Muscle layer of duodenum (tissue), 2 donors: ENCODE measurements at regions not wholly inside any gene's neighbourhood (a gene's known extent, or its start where the extent isn't known, plus 50 kb on each side); places are given as distances from the start of the nearest gene placed in this dataset.

Experiments used
- H3K27ac ChIP-seq: one replicate; pipeline ENCODE4 v1.7.0; 2013; ENCODE audit warnings: mild to moderate bottlenecking, low read length
- H3K27me3 ChIP-seq: one replicate; pipeline ENCODE4 v1.7.0; 2013; ENCODE audit warnings: low read depth, mild to moderate bottlenecking, control low read depth, low read length
- H3K36me3 ChIP-seq, 2 donors: one replicate each; pipeline ENCODE4 v1.7.0; 2013; ENCODE audit warnings: low read length in 2 of 2, control low read depth in 1 of 2, mild to moderate bottlenecking in 1 of 2; ENCODE audit not compliant: insufficient read depth in 2 of 2, control insufficient read depth in 1 of 2
- H3K4me1 ChIP-seq, 2 donors: one replicate each; pipeline ENCODE4 v1.7.0; 2013; ENCODE audit warnings: low read length in 2 of 2, mild to moderate bottlenecking in 2 of 2, control low read depth in 1 of 2, moderate library complexity in 1 of 2; ENCODE audit not compliant: insufficient read depth in 2 of 2, control insufficient read depth in 1 of 2
- H3K4me3 ChIP-seq, 2 donors: one replicate each; pipeline ENCODE4 v1.7.0; 2013; ENCODE audit warnings: low read length in 2 of 2, low read depth in 1 of 2, mild to moderate bottlenecking in 1 of 2
- H3K9me3 ChIP-seq, 2 donors: one replicate each; pipeline ENCODE4 v1.7.0; 2013; ENCODE audit warnings: low read length in 2 of 2, control low read depth in 1 of 2, mild to moderate bottlenecking in 1 of 2; ENCODE audit not compliant: control insufficient read depth in 1 of 2
- donor health status: healthy.

DNA sequence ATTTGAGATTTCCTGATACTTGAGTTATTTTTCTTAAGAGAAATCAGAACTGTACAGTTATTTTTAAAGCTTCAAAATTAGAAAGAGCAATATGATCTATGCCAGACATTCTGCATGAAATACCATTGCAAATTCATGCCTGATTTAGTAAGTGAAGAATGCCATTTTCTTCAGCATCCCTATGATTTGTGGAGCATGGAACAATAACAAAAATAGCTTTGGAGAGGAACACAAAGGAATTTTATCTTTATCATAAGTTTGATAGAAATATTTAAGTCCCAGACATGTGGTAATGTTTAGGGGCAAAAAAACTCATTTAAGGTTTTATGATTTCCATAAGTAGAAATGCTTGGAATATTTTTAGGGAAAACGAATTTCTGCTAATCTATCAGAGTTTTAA is 1863.4 kb downstream of the EFNA5 start:
- peaks cover 0 to 3% of the 10 kb centered on the region in 2 donors for H3K9me3 ChIP-seq
- H3K27me3 ChIP-seq: no peaks in the 10 kb centered on the region
- H3K36me3 ChIP-seq: no peaks in the 10 kb centered on the region
- H3K4me1 ChIP-seq: no peaks in the 10 kb centered on the region
- no peak overlapping the region for H3K27ac ChIP-seq
- H3K4me3 ChIP-seq: no peak overlapping the region

DNA sequence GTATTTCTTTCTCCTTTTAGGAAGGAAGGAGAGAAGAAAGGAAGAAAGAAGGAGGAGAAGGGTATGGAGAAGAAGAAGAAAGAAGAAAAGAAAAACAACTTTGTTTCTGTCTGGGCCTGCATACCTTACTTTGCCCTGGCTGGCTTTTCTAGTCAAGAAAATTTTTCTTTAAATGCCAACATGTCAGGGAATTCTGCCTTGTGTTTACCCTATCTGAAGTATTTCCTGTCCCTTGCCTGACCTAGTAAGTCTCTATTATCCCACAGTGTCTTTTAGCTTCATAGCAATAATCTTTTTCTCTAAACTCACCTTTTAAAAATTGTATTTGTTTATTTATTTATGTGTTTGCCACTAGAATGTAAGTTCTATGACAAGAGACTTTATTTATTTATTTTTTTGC is 1864.1 kb downstream of the EFNA5 start:
- Histone ChIP-seq H3K4me3 (no peak overlapping the region), H3K36me3 (no peaks in the 10 kb centered on the region), H3K9me3 (peaks cover 0 to 3% of the 10 kb centered on the region in 2 donors), H3K4me1 (no peaks in the 10 kb centered on the region), H3K27me3 (no peaks in the 10 kb centered on the region), H3K27ac (no peak overlapping the region)

DNA sequence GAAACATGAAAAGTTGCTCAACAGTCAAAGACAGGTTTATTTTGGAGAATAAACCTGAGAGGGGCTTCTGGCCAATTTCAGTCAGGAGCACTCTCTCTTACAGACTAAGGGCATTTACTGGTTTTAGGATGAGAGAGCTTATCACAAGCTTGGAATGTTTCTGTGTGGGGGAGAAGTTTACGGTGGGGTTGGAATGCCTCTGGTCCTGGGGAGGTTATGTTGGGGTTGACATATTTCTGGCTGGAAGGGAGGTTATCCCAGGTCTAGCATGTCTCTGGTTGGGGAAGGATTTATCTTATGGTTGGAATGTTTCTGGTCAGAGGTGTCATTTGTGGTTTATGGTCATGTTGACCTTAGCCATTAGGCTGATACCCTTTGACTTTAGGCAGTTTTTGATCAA is 1867.3 kb downstream of the EFNA5 start:
- Histone ChIP-seq H3K27me3 (no peaks in the 10 kb centered on the region), H3K4me3 (no peak overlapping the region), H3K36me3 (no peaks in the 10 kb centered on the region), H3K27ac (no peak overlapping the region), H3K9me3 (peaks cover 0 to 3% of the 10 kb centered on the region in 2 donors), H3K4me1 (no peaks in the 10 kb centered on the region)

DNA sequence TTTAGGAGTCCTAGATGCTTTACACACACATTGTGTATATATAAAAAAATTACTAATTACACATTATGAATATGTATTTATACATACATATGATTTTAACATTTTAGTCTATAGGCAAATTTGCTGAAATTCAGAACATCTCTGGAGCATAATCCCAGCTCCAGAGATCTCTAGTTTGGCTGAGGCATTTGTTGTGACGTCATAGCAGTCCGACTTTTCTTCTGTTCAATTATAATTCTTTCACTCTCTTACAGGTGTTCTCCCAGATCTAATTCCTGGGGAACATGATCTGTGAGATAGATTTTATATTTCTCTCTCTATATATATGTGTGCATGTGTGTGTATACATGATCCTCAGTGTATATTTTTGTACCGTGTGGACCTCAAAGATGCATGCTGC is 1876.2 kb downstream of the EFNA5 start:
- Histone ChIP-seq H3K36me3 (no peaks in the 10 kb centered on the region), H3K27ac (no peak overlapping the region), H3K27me3 (no peaks in the 10 kb centered on the region), H3K9me3 (no peaks in the 10 kb centered on the region), H3K4me3 (no peak overlapping the region), H3K4me1 (no peaks in the 10 kb centered on the region)

DNA sequence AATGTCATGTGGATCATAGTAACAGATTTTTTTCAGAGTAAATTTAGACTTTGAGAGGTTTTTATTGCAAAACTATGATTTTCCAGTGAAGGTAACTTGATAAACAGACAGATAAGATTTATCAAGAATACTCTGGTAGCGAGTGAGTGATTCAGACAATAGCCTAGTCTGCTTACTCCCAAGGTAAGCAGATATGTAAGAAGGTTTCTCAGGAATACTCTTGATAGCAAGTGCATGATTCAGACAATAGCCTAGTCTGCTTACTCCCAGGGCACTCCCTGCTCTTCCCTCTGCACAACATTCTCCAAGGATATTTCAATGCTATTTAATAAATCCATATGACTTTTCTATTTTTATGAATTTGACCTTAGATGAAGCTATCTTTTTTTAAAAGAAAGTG is 1881.5 kb downstream of the EFNA5 start:
- Histone ChIP-seq H3K9me3 (no peaks in the 10 kb centered on the region), H3K4me1 (no peaks in the 10 kb centered on the region), H3K4me3 (no peak overlapping the region), H3K27ac (no peak overlapping the region), H3K27me3 (no peaks in the 10 kb centered on the region), H3K36me3 (no peaks in the 10 kb centered on the region)

DNA sequence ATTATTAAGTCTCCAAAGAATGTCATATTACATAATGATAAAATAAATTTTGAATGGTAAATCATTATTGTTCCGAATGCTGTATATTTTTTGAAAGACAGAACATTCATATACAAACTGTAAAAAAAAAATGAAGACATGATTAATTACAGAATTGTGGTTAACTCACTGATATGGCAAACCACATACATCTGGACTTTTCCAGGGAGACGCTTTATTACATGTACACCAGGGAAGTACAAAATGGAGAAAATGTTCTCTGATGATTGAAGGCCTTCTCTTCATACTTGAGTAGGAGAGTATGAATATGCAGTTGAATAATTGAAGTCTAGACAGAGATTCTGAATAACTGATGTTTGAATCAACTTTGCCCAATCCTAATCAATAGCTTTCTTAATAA is 1886.9 kb downstream of the EFNA5 start:
- no peak overlapping the region for H3K27ac ChIP-seq
- H3K9me3 ChIP-seq: no peaks in the 10 kb centered on the region
- no peaks in the 10 kb centered on the region for H3K36me3 ChIP-seq
- no peaks in the 10 kb centered on the region for H3K4me1 ChIP-seq
- H3K27me3 ChIP-seq: no peaks in the 10 kb centered on the region
- no peak overlapping the region for H3K4me3 ChIP-seq

DNA sequence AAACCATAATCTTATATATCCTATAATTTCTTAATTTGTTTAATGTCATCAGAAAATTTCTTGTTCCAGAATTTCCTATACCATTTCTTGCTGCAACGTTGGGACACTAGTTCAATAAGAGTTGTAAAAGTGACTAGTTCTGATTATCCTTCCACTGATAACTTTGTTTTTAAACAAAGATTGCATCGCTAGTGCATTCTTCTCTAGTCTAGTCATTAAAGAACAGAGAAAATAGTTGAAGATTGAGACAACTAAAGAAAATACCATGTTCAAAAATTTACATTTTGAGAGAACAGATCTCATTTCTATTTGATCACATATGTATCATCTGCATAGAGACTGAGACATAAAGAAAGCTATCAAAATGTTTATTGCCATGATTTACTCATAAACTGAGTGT is 1888.2 kb downstream of the EFNA5 start:
- no peaks in the 10 kb centered on the region for H3K27me3 ChIP-seq
- H3K36me3 ChIP-seq: no peaks in the 10 kb centered on the region
- no peaks in the 10 kb centered on the region for H3K4me1 ChIP-seq
- H3K9me3 ChIP-seq: no peaks in the 10 kb centered on the region
- H3K27ac ChIP-seq: no peak overlapping the region
- no peak overlapping the region for H3K4me3 ChIP-seq

DNA sequence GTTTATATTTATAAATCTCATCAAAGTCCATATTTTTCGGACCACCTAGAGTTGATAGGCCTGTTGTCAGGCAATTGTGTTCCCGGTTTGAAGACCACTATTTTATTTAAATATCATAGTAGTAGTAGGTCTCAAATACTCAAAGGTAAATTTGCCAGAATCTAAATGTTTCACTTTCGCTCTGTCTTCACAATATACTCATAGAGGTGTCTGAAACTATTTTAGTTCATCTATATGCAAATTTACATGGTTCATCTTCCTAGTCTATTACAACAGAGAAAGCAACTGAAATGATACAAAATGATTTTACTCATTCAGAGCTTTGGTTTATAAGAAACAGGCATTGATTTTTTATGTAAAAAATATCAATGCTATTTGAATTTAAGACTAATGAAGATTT is 1897.5 kb downstream of the EFNA5 start:
- Histone ChIP-seq H3K9me3 (no peaks in the 10 kb centered on the region), H3K4me1 (no peaks in the 10 kb centered on the region), H3K27ac (no peak overlapping the region), H3K27me3 (no peaks in the 10 kb centered on the region), H3K4me3 (no peak overlapping the region), H3K36me3 (no peaks in the 10 kb centered on the region)

DNA sequence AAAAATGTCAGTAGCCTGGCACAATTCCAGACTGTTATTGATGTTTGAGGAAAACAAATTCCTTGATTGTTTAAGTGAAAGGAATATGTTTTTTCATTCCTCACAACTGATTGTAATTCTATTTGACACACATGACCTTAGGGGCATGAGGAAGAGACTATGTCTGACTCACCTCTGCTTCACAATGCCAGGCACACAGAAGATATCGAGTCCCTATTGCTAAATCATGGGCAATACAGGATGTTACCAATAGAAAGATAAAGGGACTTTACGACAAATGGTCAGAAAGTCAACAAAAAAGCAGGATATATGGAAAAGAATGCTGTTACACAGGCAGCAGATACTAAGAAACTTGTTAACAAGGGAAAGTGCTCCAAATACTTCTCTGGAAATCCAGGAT is 1903.5 kb downstream of the EFNA5 start:
- Histone ChIP-seq H3K4me1 (no peaks in the 10 kb centered on the region), H3K9me3 (peaks cover 0 to 4% of the 10 kb centered on the region in 2 donors), H3K36me3 (no peaks in the 10 kb centered on the region), H3K4me3 (no peak overlapping the region), H3K27ac (no peak overlapping the region), H3K27me3 (no peaks in the 10 kb centered on the region)

DNA sequence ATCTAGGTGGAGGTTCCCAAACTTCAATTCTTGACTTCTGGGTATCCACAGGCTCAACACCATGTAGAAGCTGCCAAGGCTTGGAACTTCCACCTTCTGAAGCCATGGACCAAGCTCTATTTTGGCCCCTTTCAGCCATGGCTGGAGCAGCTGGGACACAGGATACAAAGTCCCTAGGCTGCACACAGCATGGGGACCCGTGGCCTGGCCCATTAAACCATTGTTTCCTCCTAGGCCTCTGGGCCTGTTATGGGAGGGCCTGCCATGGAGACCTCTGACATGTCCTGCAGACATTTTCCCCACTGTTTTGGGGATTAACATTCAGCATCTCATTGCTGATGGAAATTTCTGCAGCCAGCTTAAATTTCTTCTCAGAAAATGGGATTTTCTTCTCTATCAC is 1908.0 kb downstream of the EFNA5 start:
- no peaks in the 10 kb centered on the region for H3K4me1 ChIP-seq
- H3K9me3 ChIP-seq: peaks cover 0 to 26% of the 10 kb centered on the region in 2 donors
- no peaks in the 10 kb centered on the region for H3K36me3 ChIP-seq
- no peak overlapping the region for H3K4me3 ChIP-seq
- H3K27ac ChIP-seq: no peak overlapping the region
- H3K27me3 ChIP-seq: no peaks in the 10 kb centered on the region

DNA sequence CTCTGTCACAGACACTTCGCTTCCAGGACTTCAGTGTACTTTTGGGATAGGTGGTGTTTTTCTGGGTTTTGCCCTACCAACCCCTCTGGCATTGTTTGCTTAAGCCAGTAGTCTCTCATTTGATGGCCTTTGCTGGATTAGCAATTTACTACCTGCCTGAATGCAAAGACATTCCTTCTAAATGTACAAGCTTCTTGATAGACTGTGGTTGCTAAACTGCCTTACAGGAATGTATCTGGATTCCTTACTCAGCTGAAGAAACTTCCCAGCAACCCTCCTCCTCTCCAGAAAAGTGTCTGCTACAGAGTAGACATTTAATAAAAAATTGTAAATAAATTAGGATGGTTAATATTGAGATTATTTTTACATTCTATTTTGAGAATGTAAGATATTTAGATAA is 1916.7 kb downstream of the EFNA5 start:
- Histone ChIP-seq H3K4me3 (no peak overlapping the region), H3K36me3 (no peaks in the 10 kb centered on the region), H3K9me3 (peaks cover 0 to 7% of the 10 kb centered on the region in 2 donors), H3K4me1 (no peaks in the 10 kb centered on the region), H3K27me3 (no peaks in the 10 kb centered on the region), H3K27ac (no peak overlapping the region)

DNA sequence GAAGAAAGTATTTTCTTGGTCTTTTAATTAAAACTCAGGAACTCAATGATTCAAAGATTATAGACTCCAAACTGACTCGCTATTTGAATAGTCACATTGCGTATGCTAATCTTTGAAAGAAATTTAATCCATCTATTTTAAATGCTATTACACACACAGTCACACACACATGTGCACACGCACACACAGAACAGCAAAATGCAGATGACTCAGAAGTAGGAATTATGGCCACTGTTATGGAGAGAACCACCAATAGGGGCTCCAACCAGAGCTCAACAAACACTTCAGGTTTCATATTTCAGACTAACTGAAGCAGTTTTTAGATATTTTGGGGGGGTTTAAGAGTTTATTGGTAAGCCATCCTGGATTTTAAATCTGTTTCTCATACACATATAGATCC is 1917.9 kb downstream of the EFNA5 start:
- Histone ChIP-seq H3K36me3 (no peaks in the 10 kb centered on the region), H3K4me3 (no peak overlapping the region), H3K27ac (no peak overlapping the region), H3K4me1 (no peaks in the 10 kb centered on the region), H3K27me3 (no peaks in the 10 kb centered on the region), H3K9me3 (no peaks in the 10 kb centered on the region)
